Fibroblast of lung (primary cell): ENCODE measurements at regions not wholly inside any gene's neighbourhood (a gene's known extent, or its start where the extent isn't known, plus 50 kb on each side); places are given as distances from the start of the nearest gene placed in this dataset.

ENCODE experiments used
- EZH2 ChIP-seq: IDR thresholded peaks from 2 replicates; pipeline ENCODE4 v1.5.1; 2012; ENCODE audit warnings: low read length, control low read depth, mild to moderate bottlenecking; ENCODE audit errors: missing control alignments
- TF ChIP-seq, protein P1 (sequence below), 2 donors: IDR thresholded peaks in 1 of 2; conservative IDR thresholded peaks in 1 of 2; 1 replicate in 1 of 2; 2 replicates in 1 of 2; pipeline ENCODE4 v1.5.1; 2011 to 2012; ENCODE audit warnings: low read length in 2 of 2, control low read depth in 1 of 2, inconsistent platforms in 1 of 2, low read depth in 1 of 2, mild to moderate bottlenecking in 1 of 2

DNA sequence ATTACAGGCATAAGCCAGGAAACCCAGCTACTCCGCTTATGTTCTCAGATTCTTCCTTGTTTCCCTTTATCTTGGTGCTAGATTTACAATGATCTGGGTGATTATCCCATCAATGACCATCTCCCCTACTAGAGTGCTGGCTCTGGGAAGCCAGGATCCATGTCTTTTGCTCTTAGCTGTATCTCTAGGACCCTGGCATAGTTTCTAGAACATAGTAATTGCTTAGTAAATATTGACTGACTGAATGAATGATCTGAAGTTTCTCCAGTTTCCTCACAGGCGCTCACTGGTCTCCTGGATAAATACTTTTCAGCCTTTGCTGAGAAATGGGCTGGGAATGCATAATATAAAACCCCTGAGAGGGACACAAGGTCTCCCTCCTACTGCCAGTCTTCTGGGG lies 60.0 kb upstream of the KLF9 start:
- TF ChIP-seq, protein P1, sequence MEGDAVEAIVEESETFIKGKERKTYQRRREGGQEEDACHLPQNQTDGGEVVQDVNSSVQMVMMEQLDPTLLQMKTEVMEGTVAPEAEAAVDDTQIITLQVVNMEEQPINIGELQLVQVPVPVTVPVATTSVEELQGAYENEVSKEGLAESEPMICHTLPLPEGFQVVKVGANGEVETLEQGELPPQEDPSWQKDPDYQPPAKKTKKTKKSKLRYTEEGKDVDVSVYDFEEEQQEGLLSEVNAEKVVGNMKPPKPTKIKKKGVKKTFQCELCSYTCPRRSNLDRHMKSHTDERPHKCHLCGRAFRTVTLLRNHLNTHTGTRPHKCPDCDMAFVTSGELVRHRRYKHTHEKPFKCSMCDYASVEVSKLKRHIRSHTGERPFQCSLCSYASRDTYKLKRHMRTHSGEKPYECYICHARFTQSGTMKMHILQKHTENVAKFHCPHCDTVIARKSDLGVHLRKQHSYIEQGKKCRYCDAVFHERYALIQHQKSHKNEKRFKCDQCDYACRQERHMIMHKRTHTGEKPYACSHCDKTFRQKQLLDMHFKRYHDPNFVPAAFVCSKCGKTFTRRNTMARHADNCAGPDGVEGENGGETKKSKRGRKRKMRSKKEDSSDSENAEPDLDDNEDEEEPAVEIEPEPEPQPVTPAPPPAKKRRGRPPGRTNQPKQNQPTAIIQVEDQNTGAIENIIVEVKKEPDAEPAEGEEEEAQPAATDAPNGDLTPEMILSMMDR (conservative IDR thresholded peaks at IDR 0.05 in 1 of 2, IDR thresholded peaks at IDR 0.05 in 1 of 2; ENCODE audit: low read depth in 1 of 2, low read length in 2 of 2) = no peak
- TF ChIP-seq EZH2 = no peak
